ENCODE measurements at regions not wholly inside any gene's neighbourhood (a gene's known extent, or its start where the extent isn't known, plus 50 kb on each side); places are given as distances from the start of the nearest gene placed in this dataset.

- Histone ChIP-seq H3K9me3 (ENCODE audit: control insufficient read depth, insufficient read depth, low read length) (no peaks in the 10 kb centered on the region), H3K27ac (ENCODE audit: low read length) (no peak overlapping the region), H3K27me3 (ENCODE audit: control insufficient read depth, insufficient read depth, low read length) (no peaks in the 10 kb centered on the region), H3K4me1 (ENCODE audit: control insufficient read depth, insufficient read depth, low read length) (no peaks in the 10 kb centered on the region), H3K36me3 (ENCODE audit: control insufficient read depth, insufficient read depth, low read length) (no peaks in the 10 kb centered on the region), H3K4me3 (ENCODE audit: low read length) (no peak overlapping the region)
- peaks cover 9 to 14% of the 10 kb centered on the region in 2 donors for H3K27me3 Mint-ChIP-seq (ENCODE audit: low read depth in 2 of 2)
- H3K4me3 Mint-ChIP-seq, result no peak overlapping the region
- H3K27ac Mint-ChIP-seq, result no peak overlapping the region
- intact Hi-C loops (cut with micrococcal nuclease), result no loop called here
- H3K9me3 Mint-ChIP-seq, result no peaks in the 10 kb centered on the region
- H3K4me1 Mint-ChIP-seq, result no peaks in the 10 kb centered on the region
- ATAC-seq (no peak), DNase-seq (no peak)
- H3K36me3 Mint-ChIP-seq, result no peaks in the 10 kb centered on the region
- 70% methylated on average over 6 of the region's 6 CpGs for WGBS (ENCODE audit: insufficient coverage)
- TF ChIP-seq CTCF (IDR thresholded peaks at IDR 0.05), result no peak
These were observed 176.5 kb downstream of the SALL1 start for GRCh38 chr16:50974438-50975036.

- Mint-ChIP-seq H3K9me3 (no peaks in the 10 kb centered on the region), H3K27me3 (ENCODE audit: low read depth in 2 of 2) (peaks cover 11 to 15% of the 10 kb centered on the region in 2 donors), H3K4me1 (no peaks in the 10 kb centered on the region), H3K27ac (no peak overlapping the region), H3K36me3 (no peaks in the 10 kb centered on the region), H3K4me3 (no peak overlapping the region)
- Histone ChIP-seq H3K4me3 (ENCODE audit: low read length) (no peak overlapping the region), H3K4me1 (ENCODE audit: control insufficient read depth, insufficient read depth, low read length) (no peaks in the 10 kb centered on the region), H3K27me3 (ENCODE audit: control insufficient read depth, insufficient read depth, low read length) (no peaks in the 10 kb centered on the region), H3K36me3 (ENCODE audit: control insufficient read depth, insufficient read depth, low read length) (no peaks in the 10 kb centered on the region), H3K9me3 (ENCODE audit: control insufficient read depth, insufficient read depth, low read length) (no peaks in the 10 kb centered on the region), H3K27ac (ENCODE audit: low read length) (no peak overlapping the region)
- intact Hi-C loops (cut with micrococcal nuclease), result no loop called here
- ATAC-seq (no peak), DNase-seq (no peak)
- TF ChIP-seq CTCF (IDR thresholded peaks at IDR 0.05), result no peak
- WGBS (ENCODE audit: insufficient coverage), result 64% methylated on average over 2 of the region's 2 CpGs
These were observed 178.2 kb downstream of the SALL1 start for GRCh38 chr16:50972876-50973275.

GRCh38 chr16:50970281-50970680 is 180.8 kb downstream of the SALL1 start:
- H3K27ac Mint-ChIP-seq, result no peak overlapping the region
- Histone ChIP-seq H3K4me1 (ENCODE audit: control insufficient read depth, insufficient read depth, low read length) (no peaks in the 10 kb centered on the region), H3K4me3 (ENCODE audit: low read length) (no peak overlapping the region), H3K27ac (ENCODE audit: low read length) (no peak overlapping the region), H3K27me3 (ENCODE audit: control insufficient read depth, insufficient read depth, low read length) (no peaks in the 10 kb centered on the region), H3K9me3 (ENCODE audit: control insufficient read depth, insufficient read depth, low read length) (no peaks in the 10 kb centered on the region), H3K36me3 (ENCODE audit: control insufficient read depth, insufficient read depth, low read length) (no peaks in the 10 kb centered on the region)
- peaks cover 14 to 15% of the 10 kb centered on the region in 2 donors for H3K27me3 Mint-ChIP-seq (ENCODE audit: low read depth in 2 of 2)
- WGBS (ENCODE audit: insufficient coverage), result 79% methylated on average over 2 of the region's 3 CpGs
- intact Hi-C loops (cut with micrococcal nuclease), result no loop called here
- no peaks in the 10 kb centered on the region for H3K4me1 Mint-ChIP-seq
- no peak for TF ChIP-seq CTCF (IDR thresholded peaks at IDR 0.05)
- H3K4me3 Mint-ChIP-seq, result no peak overlapping the region
- H3K9me3 Mint-ChIP-seq, result no peaks in the 10 kb centered on the region
- ATAC-seq (no peak), DNase-seq (no peak)
- no peaks in the 10 kb centered on the region for H3K36me3 Mint-ChIP-seq
